ENCODE measurements at regions not wholly inside any gene's neighbourhood (a gene's known extent, or its start where the extent isn't known, plus 50 kb on each side); places are given as distances from the start of the nearest gene placed in this dataset.
"Not testable (repeated sequence)": the region's sequence is repeated elsewhere in the genome, so short reads cannot be mapped to it uniquely, and the experiment has no call there.

DNA sequence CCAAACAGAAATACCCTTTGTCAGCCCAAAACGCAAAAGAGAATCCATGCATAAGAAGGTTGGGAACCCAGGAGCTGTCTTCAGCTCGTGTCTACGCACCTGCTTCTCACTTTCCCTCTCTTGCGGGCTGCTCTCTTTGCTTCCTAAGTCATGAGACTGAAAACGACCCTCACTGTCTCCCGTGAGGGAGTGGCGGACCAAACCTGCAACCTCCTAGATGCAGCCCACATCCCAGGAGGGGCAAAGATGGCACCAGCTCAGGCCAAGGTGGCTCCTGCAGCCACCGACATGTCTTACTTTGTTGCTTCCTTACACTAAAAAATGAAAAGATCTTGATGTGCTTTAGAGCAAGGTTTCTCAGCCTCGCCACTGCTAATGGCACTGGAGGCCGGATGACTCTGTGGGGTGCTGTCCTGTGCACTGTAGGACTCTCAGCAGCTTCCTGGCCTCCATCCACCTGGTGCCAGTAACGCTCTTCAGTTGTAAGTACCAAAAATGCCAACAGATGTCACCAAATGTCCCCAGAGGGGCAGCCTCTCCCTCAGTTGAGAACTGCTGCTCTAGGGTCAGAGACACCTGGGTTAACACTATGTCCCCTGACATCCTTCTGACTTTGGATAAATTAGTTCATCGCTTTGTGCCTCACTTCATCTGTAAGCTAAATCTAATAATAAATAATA lies 179.8 kb upstream of the PFKP start:
- no peak for FAIRE-seq

DNA sequence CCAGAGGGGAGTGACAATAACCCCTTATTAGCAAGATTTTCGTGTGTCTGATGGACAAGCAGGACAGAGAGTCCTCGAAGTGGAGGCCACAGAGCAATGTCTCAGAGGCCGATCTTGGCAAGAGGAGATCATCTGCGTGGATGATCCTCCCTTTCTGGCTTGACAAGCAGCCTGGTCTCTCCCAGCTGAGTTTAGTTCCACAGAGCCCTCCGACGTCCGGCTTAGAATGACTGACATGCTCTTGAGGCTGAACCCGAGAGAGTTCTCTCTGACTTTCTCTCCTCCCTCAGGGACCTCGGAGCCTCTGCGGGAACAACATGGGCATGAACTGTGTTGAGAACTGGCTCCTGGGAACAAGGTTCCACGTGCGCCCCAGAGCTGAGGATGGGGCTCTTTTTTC lies 180.7 kb upstream of the PFKP start:
- FAIRE-seq, result no peak

DNA sequence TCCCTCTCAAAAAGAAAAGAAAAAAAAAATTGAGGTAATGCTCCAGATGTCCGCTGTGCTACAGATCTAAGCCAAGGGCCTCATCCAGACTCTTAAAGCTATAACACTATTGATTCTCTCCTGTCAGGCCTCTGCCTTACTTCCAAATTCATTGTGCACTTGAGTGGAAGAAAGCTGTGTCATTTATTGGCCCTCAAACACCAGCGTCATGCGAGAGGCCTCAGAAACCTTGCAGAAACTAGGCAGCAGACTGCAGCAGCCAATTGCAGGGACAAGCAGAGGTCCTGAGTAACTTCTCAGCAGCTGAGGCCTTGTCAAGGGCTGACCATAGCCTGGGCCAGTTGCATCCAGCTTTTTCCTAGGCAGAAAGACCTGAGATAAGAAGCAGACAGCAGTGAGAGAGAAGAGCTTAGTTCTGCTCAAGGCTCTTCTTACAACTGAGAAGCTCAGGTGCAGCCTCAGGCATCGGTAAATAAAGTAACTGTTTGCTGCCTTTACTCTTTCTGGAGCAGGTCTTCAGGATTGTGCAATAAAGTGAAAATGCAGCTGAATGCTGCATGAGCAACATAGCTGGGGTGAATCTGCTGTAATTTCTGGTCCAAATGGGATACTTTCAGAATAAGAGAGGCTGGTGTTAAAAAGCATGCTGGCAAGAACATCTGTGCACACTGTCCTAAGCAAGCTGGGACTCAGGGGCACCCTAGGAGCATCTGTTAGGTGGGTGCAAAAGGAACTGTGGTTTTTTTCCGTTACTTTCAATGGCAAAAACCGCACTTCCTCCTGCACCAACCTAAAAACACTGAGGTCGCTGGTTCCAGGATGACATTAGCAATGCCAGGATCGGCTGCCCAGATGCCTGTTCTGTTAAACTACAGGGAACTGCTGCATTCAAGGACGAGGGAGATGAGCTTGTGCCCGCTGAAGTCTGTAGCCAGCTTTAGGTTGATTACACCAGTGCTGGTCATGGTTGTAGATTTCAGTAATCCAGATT lies 181.8 kb upstream of the PFKP start:
- no peak for FAIRE-seq

DNA sequence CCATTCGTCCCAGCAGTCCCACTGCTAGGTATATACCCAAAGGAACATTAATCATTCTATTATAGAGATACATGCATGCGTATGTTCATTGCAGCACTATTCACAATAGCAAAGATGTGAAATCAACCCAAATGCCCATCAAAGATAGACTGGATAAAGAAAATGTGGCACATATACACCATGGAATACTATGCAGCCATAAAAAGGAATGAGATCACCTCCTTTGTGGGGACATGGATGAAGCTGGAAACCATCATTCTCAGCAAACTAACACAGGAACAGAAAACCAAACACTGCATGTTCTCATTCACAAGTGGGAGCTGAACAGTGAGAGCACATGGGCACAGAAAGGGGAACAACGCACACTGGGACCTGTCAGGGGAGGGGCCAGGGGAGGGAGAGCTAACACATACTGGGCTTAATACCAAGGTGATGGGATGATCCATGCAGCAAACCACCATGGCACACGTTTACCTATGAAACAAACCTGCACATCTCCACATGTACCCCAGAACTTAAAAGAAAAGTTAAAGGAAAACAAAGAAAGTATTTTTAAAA lies 183.3 kb upstream of the PFKP start:
- FAIRE-seq, result not testable (repeated sequence)

DNA sequence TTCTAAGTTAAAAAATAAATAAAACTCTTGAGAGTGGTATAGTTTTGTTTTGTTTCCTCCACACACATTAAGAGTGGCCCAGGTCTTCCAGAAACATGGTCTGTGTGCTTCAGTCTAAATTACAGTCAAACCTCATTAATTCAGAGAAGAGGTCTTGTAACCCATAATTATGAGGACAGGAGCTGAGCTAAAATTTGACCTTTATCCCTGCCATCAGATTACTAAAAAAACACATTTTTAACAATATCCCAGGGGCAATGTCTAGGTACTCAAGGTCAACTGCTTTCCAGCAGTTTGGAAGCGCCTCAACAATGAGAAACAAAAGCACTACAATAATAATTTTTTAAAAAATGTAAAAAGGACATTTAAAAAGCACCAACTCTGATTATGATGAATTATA lies 184.1 kb upstream of the PFKP start:
- FAIRE-seq, result no peak

DNA sequence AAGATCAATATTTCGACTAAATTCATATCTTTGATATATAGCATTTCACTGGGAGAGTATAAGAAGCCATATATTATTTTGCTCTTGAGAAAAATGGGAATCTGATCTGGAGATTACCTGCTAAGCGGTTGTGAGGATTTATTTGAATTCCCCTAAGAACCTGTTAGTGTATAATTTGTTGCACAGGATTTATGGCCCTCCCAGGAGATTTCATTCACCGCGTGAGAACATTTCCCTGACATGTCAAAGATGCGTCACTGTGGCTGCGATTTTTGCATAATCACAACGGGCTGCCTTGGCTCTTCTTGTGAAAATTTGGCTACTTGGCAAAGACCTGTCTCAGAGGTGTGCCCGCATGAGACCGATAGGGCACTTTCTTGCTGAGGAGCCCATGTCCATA lies 184.7 kb upstream of the PFKP start:
- no peak for FAIRE-seq

DNA sequence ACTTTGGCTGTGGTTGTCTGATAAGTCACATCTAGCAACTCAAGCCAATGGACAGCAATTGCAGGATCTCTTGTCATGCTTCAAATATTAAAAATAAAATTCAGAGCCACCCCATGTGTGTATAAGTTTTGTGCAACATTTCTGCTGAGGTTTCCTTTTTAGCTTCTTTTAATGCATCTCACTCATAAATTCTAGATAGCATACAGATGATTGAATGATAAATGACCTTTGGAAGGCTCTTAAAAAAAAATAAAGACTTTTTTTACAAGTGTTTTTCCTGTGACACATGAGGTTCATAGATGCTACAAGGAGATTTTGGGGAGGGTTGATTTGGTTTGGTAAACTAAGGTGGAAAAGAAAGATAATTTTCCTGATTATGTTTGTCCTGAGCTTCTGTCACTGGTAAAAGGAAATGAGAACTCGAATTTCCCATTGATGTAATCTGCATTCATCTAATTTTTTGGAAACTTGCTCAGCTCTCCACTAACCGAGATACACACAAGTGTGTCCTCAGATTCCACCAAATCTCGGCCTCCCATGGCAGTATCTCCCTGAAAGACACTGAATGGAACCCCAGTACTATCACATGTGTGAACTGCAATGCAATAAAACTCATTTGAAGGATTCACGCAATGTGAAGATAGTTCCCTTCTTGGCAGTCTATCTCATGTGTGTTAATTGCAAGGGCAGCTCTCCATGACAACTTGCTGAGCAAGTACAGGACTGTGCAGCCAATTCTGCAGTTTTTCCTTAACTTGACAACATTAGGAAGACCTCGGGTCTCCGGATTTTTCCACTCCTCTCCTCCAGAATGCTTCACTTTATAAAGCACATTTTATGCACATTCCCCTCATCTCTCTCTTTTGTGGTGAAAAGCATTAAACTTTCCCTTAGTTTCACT lies 185.4 kb upstream of the PFKP start:
- FAIRE-seq, result no peak

DNA sequence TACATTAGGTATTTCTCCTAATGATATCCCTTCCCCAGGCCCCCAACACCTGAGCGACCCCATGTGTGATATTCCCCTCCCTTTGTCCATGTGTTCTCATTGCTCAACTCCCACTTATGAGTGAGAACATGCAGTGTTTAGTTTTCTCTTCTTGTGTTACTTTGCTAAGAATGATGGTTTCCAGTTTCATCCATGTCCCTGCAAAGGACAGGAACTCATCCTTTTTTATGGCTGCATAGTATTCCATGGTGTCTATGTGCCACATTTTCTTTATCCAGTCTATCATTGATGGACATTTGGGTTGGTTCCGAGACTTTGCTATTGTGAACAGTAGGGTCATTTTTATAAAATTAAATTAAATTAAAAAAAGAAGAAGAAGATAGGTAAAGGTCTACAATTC lies 187.3 kb upstream of the PFKP start:
- not testable (repeated sequence) for FAIRE-seq

DNA sequence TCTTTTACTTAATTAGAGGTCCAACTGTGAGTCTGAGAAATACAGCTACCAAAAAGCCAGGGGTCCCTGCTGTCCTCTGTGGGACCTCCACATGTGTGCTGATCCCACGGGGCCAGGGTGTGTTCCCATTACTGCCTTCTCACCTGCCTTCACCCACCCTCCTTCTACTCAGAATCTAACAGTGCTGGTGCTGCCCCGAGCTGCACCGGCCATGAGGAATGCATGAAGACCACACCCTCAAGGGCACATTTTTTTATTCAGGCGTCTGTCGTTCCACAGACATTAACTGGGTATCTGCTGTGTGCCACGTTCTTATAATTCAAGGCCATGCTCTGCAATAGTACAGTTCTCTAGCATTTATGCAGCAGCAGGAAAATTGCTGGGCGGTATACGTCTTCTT lies 188.5 kb upstream of the PFKP start:
- no peak for FAIRE-seq

DNA sequence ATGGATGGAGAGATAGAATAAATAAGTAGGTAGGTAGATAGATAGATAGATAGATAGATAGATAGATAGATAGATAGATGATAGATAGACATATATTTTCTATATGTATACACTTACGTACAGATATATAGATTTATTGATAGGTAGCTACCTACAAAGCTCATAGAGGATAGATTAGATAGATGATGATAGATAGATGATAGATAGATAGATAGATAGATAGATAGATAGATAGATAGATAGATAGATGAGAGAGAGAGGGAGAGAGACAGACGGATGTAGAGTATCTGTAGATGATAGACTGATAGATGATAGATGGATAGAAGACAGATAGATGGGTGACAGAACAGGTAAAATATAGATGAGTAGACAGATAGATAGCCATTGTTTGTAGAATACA lies 191.3 kb upstream of the PFKP start:
- FAIRE-seq, result no peak

DNA sequence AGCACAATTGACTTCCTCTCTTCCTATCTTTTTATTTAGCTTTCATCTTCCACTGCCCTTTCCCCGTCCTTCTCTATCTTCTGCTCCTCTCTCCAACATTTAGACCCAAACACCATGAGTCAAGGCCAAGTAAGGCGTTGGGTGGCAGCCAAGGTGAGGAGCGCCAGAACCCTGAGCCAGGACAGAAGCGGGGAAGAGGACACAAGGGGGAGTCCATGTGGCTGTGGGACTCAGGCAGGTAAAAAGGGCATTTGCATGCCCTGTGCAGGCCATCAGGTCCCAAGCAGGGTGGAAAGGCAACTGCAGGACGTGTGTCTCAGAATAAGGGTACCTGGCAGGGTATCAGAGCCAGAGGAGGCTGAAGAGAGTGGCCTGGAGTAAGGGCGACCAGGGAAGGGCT lies 192.4 kb upstream of the PFKP start:
- FAIRE-seq, result no peak

DNA sequence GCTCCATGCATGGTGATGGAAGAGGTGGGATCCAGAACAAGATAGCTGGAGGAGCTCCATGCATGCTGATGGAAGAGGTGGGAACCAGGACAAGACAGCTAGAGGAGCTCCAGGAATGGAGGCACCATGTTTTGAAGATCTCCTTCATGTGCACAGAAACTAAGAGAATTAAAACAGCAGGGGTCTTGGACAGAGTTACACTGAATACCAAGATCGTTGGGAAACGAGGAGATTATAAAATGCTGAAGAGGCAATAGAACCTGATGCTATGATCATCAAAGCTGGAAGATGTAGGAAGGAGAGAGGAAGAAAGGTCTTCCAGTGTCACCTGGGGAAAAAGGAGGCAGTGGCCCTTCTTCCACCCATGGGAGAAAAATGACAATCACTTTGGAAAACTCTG lies 193.6 kb upstream of the PFKP start:
- no peak for FAIRE-seq

DNA sequence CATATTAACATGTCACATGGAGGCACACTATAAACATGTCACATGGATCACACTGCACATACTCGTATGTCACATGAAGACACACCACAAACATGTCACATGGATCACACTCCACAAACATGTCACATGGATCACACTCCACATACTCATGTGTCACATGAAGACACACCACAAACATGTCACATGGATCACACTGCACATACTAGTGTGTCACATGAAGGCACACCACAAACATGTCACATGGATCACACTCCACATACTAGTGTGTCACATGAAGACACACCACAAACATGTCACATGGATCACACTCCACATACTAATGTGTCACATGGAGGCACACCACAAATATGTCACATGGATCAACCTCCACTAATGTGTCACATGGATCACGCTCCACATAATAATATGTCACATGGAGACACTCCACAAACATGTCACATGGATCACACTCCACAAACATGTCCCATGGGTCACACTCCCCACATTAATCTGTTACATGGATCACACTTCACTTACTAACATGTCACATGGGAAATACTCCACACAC lies 195.6 kb upstream of the PFKP start:
- no peak for FAIRE-seq

DNA sequence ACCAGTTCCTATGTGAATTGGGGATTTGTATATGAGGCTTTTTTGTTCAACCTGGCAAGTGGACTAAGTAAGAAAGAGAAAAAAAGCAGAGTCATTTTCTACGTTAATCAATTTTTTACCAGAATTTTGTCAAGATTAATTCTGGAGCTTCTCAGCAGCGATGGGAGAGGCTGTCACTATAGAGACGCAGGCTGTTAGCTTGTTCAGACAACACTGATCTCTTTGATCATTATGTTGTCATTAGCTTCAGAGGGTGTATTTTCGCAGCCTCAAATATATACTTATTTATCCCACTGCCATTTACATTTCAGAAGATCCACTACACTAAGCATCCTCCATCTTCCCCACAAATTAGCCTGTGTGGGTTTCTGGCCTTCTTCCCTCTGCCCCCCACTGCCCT lies 196.7 kb upstream of the PFKP start:
- FAIRE-seq, result no peak

DNA sequence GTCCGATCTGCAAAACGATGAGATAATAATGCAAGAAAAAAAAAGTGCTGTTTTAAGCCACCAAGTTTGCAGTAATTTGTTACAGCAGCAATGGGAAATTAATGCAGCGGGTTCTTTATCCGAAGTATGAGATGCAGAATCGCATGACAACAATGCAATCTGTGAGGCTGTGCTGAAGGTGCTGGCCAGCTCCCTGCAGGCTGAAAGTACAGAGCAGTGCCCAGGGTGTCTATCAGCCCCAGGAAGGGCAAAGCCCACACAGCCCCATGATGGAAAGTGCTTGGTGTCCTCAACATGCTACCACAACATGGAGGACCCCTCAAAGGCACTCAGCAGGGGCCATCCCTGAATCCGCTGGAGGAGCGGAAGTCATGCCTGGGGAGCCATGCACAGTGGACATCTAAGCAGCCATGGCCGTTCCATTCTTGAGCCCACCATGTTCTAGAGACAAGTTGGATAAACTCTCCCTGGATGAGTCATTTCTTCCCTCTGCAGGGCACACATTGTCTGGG lies 199.5 kb upstream of the PFKP start:
- no peak for FAIRE-seq

DNA sequence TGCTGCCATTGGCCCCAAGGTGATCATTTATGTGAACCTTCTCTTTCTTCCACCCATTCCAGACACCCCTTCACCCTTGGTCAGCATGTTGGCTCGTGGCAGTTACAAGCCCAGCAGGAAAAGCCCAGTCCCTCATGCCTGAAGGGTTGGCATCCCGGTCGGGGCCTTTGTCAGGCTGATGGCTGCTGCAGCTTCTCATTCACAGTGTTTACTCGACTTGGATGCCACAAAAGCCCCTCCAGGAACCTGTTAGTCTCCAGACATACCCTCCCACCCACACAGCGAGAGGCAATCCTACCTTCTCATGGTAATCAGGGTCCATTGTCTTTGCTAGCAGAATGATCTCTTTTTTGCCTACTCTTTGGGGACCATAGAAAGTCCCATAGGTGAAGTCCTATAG lies 200.8 kb upstream of the PFKP start:
- FAIRE-seq, result no peak

DNA sequence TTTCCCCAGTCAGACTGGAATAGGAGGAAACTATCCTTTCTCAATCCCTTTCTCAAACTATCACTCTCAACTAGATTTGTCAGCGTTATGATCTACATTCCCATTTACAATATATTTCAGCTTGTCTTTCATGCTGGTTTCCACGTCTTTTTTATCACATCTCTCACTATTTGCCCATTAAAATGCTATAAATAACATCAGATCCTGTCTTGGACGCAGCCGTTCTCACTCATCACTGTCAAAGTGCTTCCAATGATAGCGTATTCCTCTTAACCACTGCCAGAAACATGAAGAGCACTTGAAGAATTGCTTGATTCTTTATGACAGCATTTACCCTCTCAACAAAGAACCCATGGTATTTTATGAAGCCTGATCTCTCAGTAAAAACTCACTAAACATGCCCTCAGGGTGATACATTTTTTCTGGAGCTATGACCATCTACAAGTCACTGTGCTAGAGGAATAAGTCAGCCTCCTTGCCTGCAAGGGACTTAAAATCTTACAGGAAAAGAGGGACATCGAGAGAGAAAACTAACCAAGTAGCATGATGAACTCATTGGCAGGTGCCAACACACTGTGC lies 205.6 kb upstream of the PFKP start:
- no peak for FAIRE-seq

DNA sequence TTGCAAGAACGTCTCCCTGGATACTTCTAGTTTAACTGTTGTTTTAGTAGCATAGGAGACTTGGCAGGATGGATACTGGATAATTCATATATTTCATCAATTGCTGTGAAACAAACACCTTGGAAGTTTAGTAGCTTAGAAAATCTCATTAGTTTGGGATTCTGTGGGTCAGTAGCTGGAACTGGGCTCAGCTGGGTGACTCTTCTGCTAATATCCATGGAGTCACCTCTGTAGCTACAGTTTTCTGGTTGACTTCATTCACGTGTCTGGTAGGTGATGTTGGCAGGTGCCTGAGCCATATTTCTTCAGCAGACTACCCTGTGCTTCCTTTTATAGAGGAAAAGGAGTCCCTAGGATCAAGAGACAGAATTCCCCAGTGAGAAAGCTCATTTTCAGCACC lies 208.9 kb upstream of the PFKP start:
- no peak for FAIRE-seq

DNA sequence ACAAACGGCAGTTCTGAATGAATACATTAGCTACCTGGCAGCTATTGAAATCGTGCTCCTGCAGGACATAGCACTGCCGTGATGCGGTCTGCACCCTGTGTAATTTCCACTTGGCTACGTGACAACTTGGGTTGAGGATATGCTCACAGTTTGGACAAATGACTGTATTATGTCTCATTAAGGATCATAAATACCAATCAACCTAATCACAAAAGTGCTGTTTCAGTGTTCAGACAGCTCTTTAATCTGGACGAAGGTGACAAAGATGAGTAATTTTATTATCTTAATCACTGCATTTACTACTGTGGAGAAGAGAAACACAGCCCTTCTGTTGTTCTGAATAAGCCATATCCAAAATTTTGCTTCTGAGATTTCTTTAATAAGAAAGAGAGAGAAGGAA lies 210.8 kb upstream of the PFKP start:
- no peak for FAIRE-seq

DNA sequence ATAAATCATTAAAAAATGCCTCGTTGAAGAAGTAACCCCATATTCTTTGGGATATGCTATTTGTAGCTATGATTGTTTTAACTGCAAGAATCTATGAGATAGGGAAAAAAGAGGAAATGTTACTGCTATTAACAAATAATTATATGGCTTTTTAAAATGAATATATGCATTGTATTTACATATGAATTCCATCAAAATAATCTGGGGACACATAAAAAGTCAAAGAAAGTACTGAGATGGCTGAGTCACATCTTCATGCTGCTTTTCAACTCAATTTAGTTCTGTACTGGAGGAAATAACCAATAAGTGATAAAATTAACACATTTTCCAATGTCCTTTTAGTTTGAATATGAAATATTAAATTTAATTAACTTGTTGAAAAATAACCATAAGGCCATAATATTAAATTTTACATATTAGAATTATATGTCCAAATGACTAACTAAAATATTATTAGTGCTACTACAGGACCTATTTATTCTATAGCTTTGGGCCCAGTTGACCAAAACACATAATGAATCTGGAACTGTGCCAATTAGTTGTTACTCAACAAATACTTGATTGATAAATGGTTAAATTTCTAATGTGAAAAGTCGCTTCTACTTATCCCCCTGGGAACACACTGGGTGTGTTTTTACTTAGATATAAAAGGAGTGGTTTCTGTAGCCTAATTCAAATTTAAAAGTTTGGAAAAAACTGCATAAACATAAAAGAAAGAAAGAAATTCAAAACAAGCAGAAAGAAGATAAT lies 214.6 kb upstream of the PFKP start:
- FAIRE-seq, result no peak

DNA sequence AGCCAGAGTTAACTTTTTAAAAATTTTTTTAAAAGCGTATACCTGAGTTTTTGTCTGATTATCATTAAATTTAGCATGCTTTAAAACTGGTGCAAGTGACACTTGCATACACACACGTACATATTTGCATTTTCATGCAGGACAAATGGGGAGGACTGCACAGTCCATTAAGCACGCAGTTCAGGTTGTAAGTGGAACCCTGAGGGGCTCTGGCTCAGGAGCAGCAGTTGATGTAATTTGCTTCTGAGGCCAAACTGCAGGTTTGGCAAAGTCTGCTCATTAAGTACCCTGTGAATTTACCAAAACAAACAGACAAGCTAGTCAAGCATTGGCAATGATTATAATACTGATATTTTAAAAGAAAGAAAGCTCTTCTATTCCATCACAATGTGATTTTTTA lies 215.8 kb upstream of the PFKP start:
- FAIRE-seq, result no peak

Measured in A204.1 (cell line).